ENCODE measurements at regions not wholly inside any gene's neighbourhood (a gene's known extent, or its start where the extent isn't known, plus 50 kb on each side); places are given as distances from the start of the nearest gene placed in this dataset.

- Histone ChIP-seq H3K27ac (ENCODE audit: low read length) (no peak overlapping the region), H3K36me3 (ENCODE audit: control insufficient read depth, insufficient read depth, low read length) (no peaks in the 10 kb centered on the region), H3K27me3 (ENCODE audit: control insufficient read depth, insufficient read depth, low read length) (no peaks in the 10 kb centered on the region; the same call in 1 of the 2 replicates), H3K9me3 (ENCODE audit: control insufficient read depth, insufficient read depth, low read depth, low read length) (no peaks in the 10 kb centered on the region), H3K4me1 (ENCODE audit: control insufficient read depth, insufficient read depth, low read length) (no peaks in the 10 kb centered on the region), H3K4me3 (ENCODE audit: low read depth in 2 of 2, low read length in 2 of 2) (no peak overlapping the region)
- ChIA-PET CTCF (no interaction called here), POLR2A (no interaction called here)
- no peak for TF ChIP-seq CTCF (IDR thresholded peaks at IDR 0.05)
- no peak for TF ChIP-seq TCF7L2 (IDR thresholded peaks at IDR 0.05; ENCODE audit: low read depth, low read length)
- TF ChIP-seq, protein P1, sequence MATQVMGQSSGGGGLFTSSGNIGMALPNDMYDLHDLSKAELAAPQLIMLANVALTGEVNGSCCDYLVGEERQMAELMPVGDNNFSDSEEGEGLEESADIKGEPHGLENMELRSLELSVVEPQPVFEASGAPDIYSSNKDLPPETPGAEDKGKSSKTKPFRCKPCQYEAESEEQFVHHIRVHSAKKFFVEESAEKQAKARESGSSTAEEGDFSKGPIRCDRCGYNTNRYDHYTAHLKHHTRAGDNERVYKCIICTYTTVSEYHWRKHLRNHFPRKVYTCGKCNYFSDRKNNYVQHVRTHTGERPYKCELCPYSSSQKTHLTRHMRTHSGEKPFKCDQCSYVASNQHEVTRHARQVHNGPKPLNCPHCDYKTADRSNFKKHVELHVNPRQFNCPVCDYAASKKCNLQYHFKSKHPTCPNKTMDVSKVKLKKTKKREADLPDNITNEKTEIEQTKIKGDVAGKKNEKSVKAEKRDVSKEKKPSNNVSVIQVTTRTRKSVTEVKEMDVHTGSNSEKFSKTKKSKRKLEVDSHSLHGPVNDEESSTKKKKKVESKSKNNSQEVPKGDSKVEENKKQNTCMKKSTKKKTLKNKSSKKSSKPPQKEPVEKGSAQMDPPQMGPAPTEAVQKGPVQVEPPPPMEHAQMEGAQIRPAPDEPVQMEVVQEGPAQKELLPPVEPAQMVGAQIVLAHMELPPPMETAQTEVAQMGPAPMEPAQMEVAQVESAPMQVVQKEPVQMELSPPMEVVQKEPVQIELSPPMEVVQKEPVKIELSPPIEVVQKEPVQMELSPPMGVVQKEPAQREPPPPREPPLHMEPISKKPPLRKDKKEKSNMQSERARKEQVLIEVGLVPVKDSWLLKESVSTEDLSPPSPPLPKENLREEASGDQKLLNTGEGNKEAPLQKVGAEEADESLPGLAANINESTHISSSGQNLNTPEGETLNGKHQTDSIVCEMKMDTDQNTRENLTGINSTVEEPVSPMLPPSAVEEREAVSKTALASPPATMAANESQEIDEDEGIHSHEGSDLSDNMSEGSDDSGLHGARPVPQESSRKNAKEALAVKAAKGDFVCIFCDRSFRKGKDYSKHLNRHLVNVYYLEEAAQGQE (IDR thresholded peaks at IDR 0.05; ENCODE audit: insufficient read depth in 1 of 2, low read depth in 2 of 2, low read length in 1 of 2) = no peak
- TF ChIP-seq SIN3A (IDR thresholded peaks at IDR 0.05; ENCODE audit: borderline replicate concordance, insufficient read depth, low read depth, low read length) = no peak
- no peak for TF ChIP-seq POLR2AphosphoS5 (IDR thresholded peaks at IDR 0.05; ENCODE audit: low read depth, low read length)
- no TSS peak for BruUV-seq (replicated peaks)
- ATAC-seq = no peak
- in situ Hi-C loops (cut with HindIII; ENCODE audit: low pct_unique_long_range_greater_than_20kb, low sequenced_read_pairs) (no loop called here), intact Hi-C loops (cut with micrococcal nuclease; ENCODE audit: unreplicated experiment) (no loop called here)
- DNase-seq (ENCODE audit: low read depth, low spot score) = no peak
These were observed 168.5 kb downstream of the OLFM1 start for GRCh38 chr9:135255841-135256580.

DNA sequence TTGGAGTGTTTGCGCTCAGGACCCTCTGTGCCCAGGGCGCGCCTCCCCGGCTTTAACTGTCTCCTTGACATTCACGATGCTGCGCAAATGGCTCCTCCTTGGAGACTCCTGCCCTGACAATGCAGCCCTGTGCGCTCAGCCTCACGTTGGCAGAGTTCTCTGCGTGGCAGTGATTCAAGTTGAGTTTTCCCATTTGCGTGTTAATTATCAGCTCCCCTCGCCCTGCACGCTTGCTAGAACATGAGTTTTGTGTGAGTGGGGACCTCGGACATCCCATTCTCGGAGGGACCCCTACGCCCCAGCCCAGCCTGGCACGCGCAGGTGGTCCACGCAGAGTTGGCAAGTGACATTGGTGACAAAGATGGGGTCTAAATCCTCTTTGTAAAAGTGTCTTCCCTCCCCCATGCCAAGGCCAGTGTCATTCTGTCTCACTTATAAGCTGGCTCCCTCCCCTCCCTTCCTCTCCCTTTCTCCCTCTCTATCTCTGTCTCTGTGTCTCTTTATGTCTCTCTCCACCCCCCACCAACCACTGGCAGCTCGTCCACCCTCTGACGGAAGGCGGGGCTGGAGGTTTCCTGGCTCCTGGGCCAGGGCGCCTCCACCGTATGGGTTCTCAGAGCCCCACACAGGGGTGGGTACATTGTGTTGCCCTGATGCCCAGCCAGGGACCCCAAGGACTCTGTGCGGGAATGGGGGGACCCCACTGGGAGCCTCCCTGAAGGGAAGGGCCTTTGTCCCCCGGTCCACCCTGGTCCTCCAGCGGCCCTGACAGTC lies 169.3 kb downstream of the OLFM1 start:
- CTCF ChIA-PET = no interaction called here

More for the DNA sequence above, 169.3 kb downstream of the OLFM1 start:
- DNase-seq (ENCODE audit: low read depth, low spot score) (no peak), ATAC-seq (no peak)
- in situ Hi-C loops (cut with HindIII; ENCODE audit: low pct_unique_long_range_greater_than_20kb, low sequenced_read_pairs) (no loop called here), intact Hi-C loops (cut with micrococcal nuclease; ENCODE audit: unreplicated experiment) (no loop called here)
- Histone ChIP-seq H3K4me3 (ENCODE audit: low read depth in 2 of 2, low read length in 2 of 2) (no peak overlapping the region), H3K4me1 (ENCODE audit: control insufficient read depth, insufficient read depth, low read length) (no peaks in the 10 kb centered on the region), H3K36me3 (ENCODE audit: control insufficient read depth, insufficient read depth, low read length) (no peaks in the 10 kb centered on the region), H3K9me3 (ENCODE audit: control insufficient read depth, insufficient read depth, low read depth, low read length) (no peaks in the 10 kb centered on the region), H3K27ac (ENCODE audit: low read length) (no peak overlapping the region), H3K27me3 (ENCODE audit: control insufficient read depth, insufficient read depth, low read length) (no peaks in the 10 kb centered on the region; the same call in 1 of the 2 replicates)
- POLR2A ChIA-PET = interaction anchor here (0.6 kb wide), 1 partner anchor 475 kb away, joined by 3 read pairs; no protein-coding TSS in a partner anchor
- TF ChIP-seq, protein P1 (IDR thresholded peaks at IDR 0.05; ENCODE audit: insufficient read depth in 1 of 2, low read depth in 2 of 2, low read length in 1 of 2) = no peak
- TF ChIP-seq CTCF (IDR thresholded peaks at IDR 0.05) (no peak), SIN3A (IDR thresholded peaks at IDR 0.05; ENCODE audit: borderline replicate concordance, insufficient read depth, low read depth, low read length) (no peak), TCF7L2 (IDR thresholded peaks at IDR 0.05; ENCODE audit: low read depth, low read length) (no peak), POLR2AphosphoS5 (IDR thresholded peaks at IDR 0.05; ENCODE audit: low read depth, low read length) (no peak)
- no TSS peak for BruUV-seq (replicated peaks)
